GM21390 (cell line): ENCODE measurements at regions not wholly inside any gene's neighbourhood (a gene's known extent, or its start where the extent isn't known, plus 50 kb on each side); places are given as distances from the start of the nearest gene placed in this dataset.
"Not testable (repeated sequence)": the region's sequence is repeated elsewhere in the genome, so short reads cannot be mapped to it uniquely, and the experiment has no call there.

Source experiments
- ATAC-seq: cut with Tn5 transposase; IDR thresholded peaks from one replicate; pipeline ENCODE4 v1.9.1; 2021; ENCODE audit not compliant: unreplicated experiment

GRCh38 chr3:19825193-19825592, 108.8 kb downstream of the EFHB start:
- no peak for ATAC-seq

GRCh38 chr3:19822805-19823204, 111.2 kb downstream of the EFHB start:
- ATAC-seq, result no peak

GRCh38 chr3:19816631-19817030, 117.4 kb downstream of the EFHB start:
- no peak for ATAC-seq

- no peak for ATAC-seq
Observed at GRCh38 chr3:19815805-19816204, 118.2 kb downstream of the EFHB start.

- ATAC-seq, result not testable (repeated sequence)
Observed at GRCh38 chr3:19813743-19814142, 120.3 kb downstream of the EFHB start.

- no peak for ATAC-seq
Observed at GRCh38 chr3:19811689-19812088, 122.3 kb downstream of the EFHB start.

- no peak for ATAC-seq
Observed at GRCh38 chr3:19808834-19809233, 125.2 kb downstream of the EFHB start.

- ATAC-seq, result no peak
Observed at GRCh38 chr3:19799887-19800286, 134.1 kb downstream of the EFHB start.

GRCh38 chr3:19799115-19799514, 134.9 kb downstream of the EFHB start:
- ATAC-seq, result no peak

- no peak for ATAC-seq
Observed at GRCh38 chr3:19798324-19798723, 135.7 kb downstream of the EFHB start.

- ATAC-seq, result no peak
Observed at GRCh38 chr3:19792388-19792787, 141.6 kb downstream of the EFHB start.

- no peak for ATAC-seq
Observed at GRCh38 chr3:19775765-19776164, 158.3 kb downstream of the EFHB start.

GRCh38 chr3:19769694-19770093, 164.3 kb downstream of the EFHB start:
- ATAC-seq, result peak; percentile 59

- no peak for ATAC-seq
Observed at GRCh38 chr3:19765954-19766353, 168.1 kb downstream of the EFHB start.

GRCh38 chr3:19757773-19758172, 176.2 kb downstream of the EFHB start:
- ATAC-seq, result no peak

GRCh38 chr3:19749448-19750017, 184.5 kb downstream of the EFHB start:
- no peak for ATAC-seq

- no peak for ATAC-seq
Observed at GRCh38 chr3:19748782-19749447, 185.1 kb downstream of the EFHB start.

GRCh38 chr3:19744047-19744446, 190.0 kb downstream of the EFHB start:
- ATAC-seq, result no peak

- no peak for ATAC-seq
Observed at GRCh38 chr3:19742935-19743334, 191.1 kb downstream of the EFHB start.

GRCh38 chr3:19739504-19739903, 194.5 kb downstream of the EFHB start:
- no peak for ATAC-seq

- no peak for ATAC-seq
Observed at GRCh38 chr3:19738846-19739245, 195.2 kb downstream of the EFHB start.

- no peak for ATAC-seq
Observed at GRCh38 chr3:19735111-19735510, 198.9 kb downstream of the EFHB start.

- no peak for ATAC-seq
Observed at GRCh38 chr3:19734453-19734852, 199.6 kb downstream of the EFHB start.
